IMR-90 (cell line): ENCODE measurements at regions not wholly inside any gene's neighbourhood (a gene's known extent, or its start where the extent isn't known, plus 50 kb on each side); places are given as distances from the start of the nearest gene placed in this dataset.

ENCODE experiments used
- ATAC-seq: fragments of 200-7000 bp; cut with Tn5 transposase; 2 replicates; pipeline ENCODE4 v1.9.1; 2020; ENCODE audit warnings: low read depth, mild to moderate bottlenecking, moderate library complexity
- BruUV-seq: library from RNA; stranded (reverse); fragments of 400-500 nt; replicated peaks from 2 replicates; lab custom pipeline; 2021; lab: Mats Ljungman, UMichigan
- CTCF ChIA-PET: fragments of 300-600 bp; formaldehyde crosslinking; extraction: SDS; loops from one replicate; lab custom pipeline; 2021; ENCODE audit warnings: antibody characterized with exemption; lab: Yijun Ruan, JAX
- POLR2A ChIA-PET: fragments of 300-600 bp; sonication (Branson Sonifier 250); formaldehyde crosslinking; loops from one replicate; lab custom pipeline; 2022; ENCODE audit warnings: antibody characterized with exemption; ENCODE audit not compliant: unreplicated experiment; lab: Charles Lee
- DNase-seq: peaks from one replicate; pipeline ENCODE4 v3.0.0; 2013
- H2AFZ ChIP-seq: replicated peaks from 2 replicates; pipeline ENCODE3; 2013; ENCODE audit warnings: low read length, mild to moderate bottlenecking; ENCODE audit not compliant: poor library complexity
- H2AK5ac ChIP-seq: 2 replicates; pipeline ENCODE4 v1.6.1; 2013; ENCODE audit warnings: low read depth, low read length, inconsistent platforms
- H2AK9ac ChIP-seq: replicated peaks from 2 replicates; pipeline ENCODE3; 2013; ENCODE audit warnings: mild to moderate bottlenecking, low read depth, low read length, moderate library complexity; ENCODE audit not compliant: poor library complexity
- H2BK120ac ChIP-seq: 2 replicates; pipeline ENCODE4 v1.6.1; 2013; ENCODE audit warnings: low read depth, low read length, inconsistent platforms
- H2BK15ac ChIP-seq: 3 replicates; pipeline ENCODE4 v1.6.1; 2013; ENCODE audit warnings: low read depth, low read length, inconsistent platforms
- H2BK20ac ChIP-seq: 2 replicates; pipeline ENCODE4 v1.6.1; 2013; ENCODE audit warnings: low read depth, mild to moderate bottlenecking, inconsistent platforms, low read length, moderate library complexity
- H2BK5ac ChIP-seq: 2 replicates; pipeline ENCODE4 v1.6.1; 2013; ENCODE audit warnings: mild to moderate bottlenecking, low read depth, low read length, inconsistent platforms; ENCODE audit not compliant: poor library complexity, severe bottlenecking
- H3K14ac ChIP-seq: replicated peaks from 2 replicates; pipeline ENCODE4 v1.6.1; 2013; ENCODE audit warnings: low read depth, low read length, inconsistent platforms
- H3K18ac ChIP-seq: 2 replicates; pipeline ENCODE4 v1.6.1; 2013; ENCODE audit warnings: low read depth, low read length, control low read depth
- H3K23ac ChIP-seq: 2 replicates; pipeline ENCODE4 v1.6.1; 2013; ENCODE audit warnings: low read depth, low read length, inconsistent platforms
- H3K27ac ChIP-seq: 2 replicates; pipeline ENCODE4 v1.5.1; 2013; ENCODE audit warnings: mild to moderate bottlenecking, control low read depth, low read length; ENCODE audit not compliant: insufficient read depth
- H3K27me3 ChIP-seq: 2 replicates; pipeline ENCODE4 v1.6.1; 2013; ENCODE audit warnings: low read length; ENCODE audit not compliant: control insufficient read depth, insufficient read depth
- H3K36me3 ChIP-seq: 2 replicates; pipeline ENCODE4 v1.6.1; 2013; ENCODE audit warnings: low read length, mixed read lengths; ENCODE audit not compliant: control insufficient read depth, insufficient read depth
- H3K4ac ChIP-seq: 2 replicates; pipeline ENCODE4 v1.6.1; 2013; ENCODE audit warnings: low read depth, low read length, inconsistent platforms
- H3K4me1 ChIP-seq: 2 replicates; pipeline ENCODE4 v1.6.1; 2013; ENCODE audit warnings: low read length, mixed read lengths; ENCODE audit not compliant: control insufficient read depth, insufficient read depth
- H3K4me2 ChIP-seq: 2 replicates; pipeline ENCODE4 v1.6.1; 2013; ENCODE audit warnings: low read depth, mild to moderate bottlenecking, control low read depth, low read length, moderate library complexity
- H3K4me3 ChIP-seq: 2 replicates; pipeline ENCODE4 v1.5.1; 2013; ENCODE audit warnings: low read depth, mild to moderate bottlenecking, control low read depth, low read length, moderate library complexity; ENCODE audit not compliant: insufficient read depth
- H3K56ac ChIP-seq: 2 replicates; pipeline ENCODE4 v1.6.1; 2013; ENCODE audit warnings: low read length, inconsistent platforms; ENCODE audit not compliant: insufficient read depth; ENCODE audit errors: extremely low read depth
- H3K79me1 ChIP-seq, 2 experiments: 2 replicates each; pipeline ENCODE4 v1.6.1; 2013; ENCODE audit warnings: low read length in 2 of 2, inconsistent platforms in 1 of 2, low read depth in 1 of 2
- H3K9ac ChIP-seq: 2 replicates; pipeline ENCODE4 v1.6.1; 2013; ENCODE audit warnings: low read depth, low read length, control low read depth
- H3K9me1 ChIP-seq: 2 replicates; pipeline ENCODE4 v1.6.1; 2013; ENCODE audit warnings: low read length, inconsistent platforms; ENCODE audit not compliant: insufficient read depth
- H3K9me3 ChIP-seq: 2 replicates; pipeline ENCODE4 v1.6.1; 2013; ENCODE audit warnings: low read length; ENCODE audit not compliant: control insufficient read depth, insufficient read depth
- H4K20me1 ChIP-seq: 2 replicates; pipeline ENCODE4 v1.6.1; 2013; ENCODE audit warnings: low read length, inconsistent platforms; ENCODE audit not compliant: insufficient read depth
- H4K5ac ChIP-seq: 2 replicates; pipeline ENCODE4 v1.6.1; 2013; ENCODE audit warnings: mild to moderate bottlenecking, low read depth, low read length, control low read depth
- H4K8ac ChIP-seq, 2 experiments: 2 replicates each; pipeline ENCODE4 v1.6.1; 2013; ENCODE audit warnings: low read depth in 2 of 2, low read length in 2 of 2, control low read depth in 1 of 2, inconsistent platforms in 1 of 2
- H4K91ac ChIP-seq: 2 replicates; pipeline ENCODE4 v1.6.1; 2013; ENCODE audit warnings: low read depth, low read length, inconsistent platforms; ENCODE audit not compliant: insufficient read depth
- FOS ChIP-seq: fragments of 150-350 bp; IDR thresholded peaks from 2 replicates; pipeline ENCODE4 v1.6.1; 2016; ENCODE audit warnings: low read depth, low read length
- MAZ ChIP-seq: IDR thresholded peaks from 2 replicates; pipeline ENCODE4 v1.6.1; 2012; ENCODE audit warnings: low read depth, mild to moderate bottlenecking, low read length, improper control_type of control experiment, moderate library complexity, borderline replicate concordance
- WGBS, 2 experiments: methylation state at CpG; one replicate each; pipeline versions ENCODE4 v1.1.5 to v1.1.7; 2013; ENCODE audit warnings: missing lambda C conversion rate in 2 of 2; ENCODE audit not compliant: insufficient read length in 1 of 2; ENCODE audit errors: extremely low coverage in 2 of 2; 5-methylcytosine and 5-hydroxymethylcytosine counted together
- dilution Hi-C: fragments of 300-500 bp; cut with HindIII; formaldehyde crosslinking; loops from one replicate; pipeline ENCODE4 v1.14.3; 2018; ENCODE audit warnings: low sequenced_read_pairs; ENCODE audit not compliant: unreplicated experiment
- in situ Hi-C: fragments of 300-500 bp; cut with MboI; formaldehyde crosslinking; loops from 3 replicates; pipeline ENCODE4 v1.14.3; 2019; ENCODE audit warnings: low sequenced_read_pairs, inconsistent platforms, mixed read lengths
- intact Hi-C: fragments of 100-400 bp; cut with micrococcal nuclease; formaldehyde crosslinking; loops from 2 replicates; pipeline ENCODE4 v1.10.0; 2022
- TF ChIP-seq, protein P1 (sequence below): fragments of 150-350 bp; IDR thresholded peaks from 2 replicates; pipeline ENCODE4 v1.6.1; 2017; ENCODE audit warnings: mild to moderate bottlenecking, antibody characterized with exemption, low read length, low read depth

DNA sequence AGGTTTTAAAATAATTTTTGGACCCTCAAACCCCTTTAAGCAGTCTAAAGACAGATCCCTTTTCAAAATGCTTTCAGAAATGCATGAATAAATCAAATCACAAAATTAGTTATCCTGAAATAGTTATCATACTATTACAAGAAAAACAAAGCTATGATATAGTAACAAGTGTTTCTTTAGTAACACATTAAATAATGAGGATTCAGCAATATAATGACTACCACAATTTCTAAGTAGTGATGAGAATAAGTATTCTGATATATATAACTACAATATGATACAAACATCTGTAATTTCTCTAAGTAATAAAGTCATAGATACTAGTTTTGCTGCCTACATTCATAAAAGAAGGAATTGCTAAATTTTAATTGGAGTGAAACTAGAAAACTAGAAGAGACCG, 53.0 kb upstream of the TMEM168 start:
- Histone ChIP-seq H3K4me1 (no peaks in the 10 kb centered on the region), H3K9me1 (no peaks in the 10 kb centered on the region), H3K14ac (no peak overlapping the region), H4K20me1 (peaks cover 5% of the 10 kb centered on the region; the same call in 1 of the 2 replicates), H2AFZ (no peak overlapping the region), H3K9ac (no peak overlapping the region), H3K56ac (no peak overlapping the region), H2BK120ac (no peak overlapping the region), H3K9me3 (no peaks in the 10 kb centered on the region), H4K8ac (no peak overlapping the region), H2BK20ac (no peak overlapping the region), H3K4ac (no peak overlapping the region), H2BK15ac (no peak overlapping the region), H3K27me3 (no peaks in the 10 kb centered on the region), H3K18ac (no peak overlapping the region), H3K23ac (no peak overlapping the region), H2AK9ac (no peak overlapping the region), H3K36me3 (no peaks in the 10 kb centered on the region), H3K4me2 (no peak overlapping the region), H2AK5ac (no peak overlapping the region), H4K91ac (no peak overlapping the region), H3K79me1 (peaks cover 5 to 20% of the 10 kb centered on the region in 2 experiments; a peak in 3 of 4 replicates), H4K5ac (no peak overlapping the region), H3K27ac (no peak overlapping the region), H3K4me3 (no peak overlapping the region), H2BK5ac (no peak overlapping the region)
- BruUV-seq = no TSS peak
- CTCF ChIA-PET = interaction anchor here (1.6 kb wide), 1 partner anchor 37 kb away, joined by 3 read pairs; no protein-coding TSS in a partner anchor
- POLR2A ChIA-PET = no interaction called here
- ATAC-seq (no peak), DNase-seq (no peak)
- intact Hi-C loops (no loop called here), in situ Hi-C loops (no loop called here), dilution Hi-C loops (no loop called here)
- TF ChIP-seq MAZ (no peak), FOS (no peak)
- TF ChIP-seq, protein P1, sequence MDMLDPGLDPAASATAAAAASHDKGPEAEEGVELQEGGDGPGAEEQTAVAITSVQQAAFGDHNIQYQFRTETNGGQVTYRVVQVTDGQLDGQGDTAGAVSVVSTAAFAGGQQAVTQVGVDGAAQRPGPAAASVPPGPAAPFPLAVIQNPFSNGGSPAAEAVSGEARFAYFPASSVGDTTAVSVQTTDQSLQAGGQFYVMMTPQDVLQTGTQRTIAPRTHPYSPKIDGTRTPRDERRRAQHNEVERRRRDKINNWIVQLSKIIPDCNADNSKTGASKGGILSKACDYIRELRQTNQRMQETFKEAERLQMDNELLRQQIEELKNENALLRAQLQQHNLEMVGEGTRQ = no peak
- no CpG with 5 or more reads among the region's 1 CpG for WGBS, 2 experiments
